HEK293T (cell line): ENCODE measurements at regions not wholly inside any gene's neighbourhood (a gene's known extent, or its start where the extent isn't known, plus 50 kb on each side); places are given as distances from the start of the nearest gene placed in this dataset.

Experiments
- CTCF ChIA-PET: fragments of 350-600 bp; formaldehyde crosslinking; extraction: SDS; loops from one replicate; lab custom pipeline; 2021; ENCODE audit warnings: antibody characterized with exemption, inconsistent platforms; lab: Yijun Ruan, JAX
- POLR2A ChIA-PET: fragments of 350-600 bp; formaldehyde crosslinking; extraction: SDS; loops from one replicate; lab custom pipeline; 2020; ENCODE audit warnings: antibody characterized with exemption, inconsistent platforms; lab: Yijun Ruan, JAX
- DNase-seq: peaks from one replicate; pipeline ENCODE4 v3.0.0; 2012; ENCODE audit warnings: mixed read lengths; ENCODE audit errors: extremely low spot score
- ARNT ChIP-seq: fragments of 450-650 bp; IDR thresholded peaks from 2 replicates; pipeline ENCODE4 v1.6.1; 2017; ENCODE audit warnings: mild to moderate bottlenecking
- BHLHE40 ChIP-seq: fragments of 450-650 bp; IDR thresholded peaks from 2 replicates; pipeline ENCODE4 v1.6.1; 2016; ENCODE audit warnings: mild to moderate bottlenecking, moderate library complexity, borderline replicate concordance
- CTBP1 ChIP-seq: fragments of 450-650 bp; IDR thresholded peaks from 2 replicates; pipeline ENCODE4 v1.6.1; 2016; ENCODE audit warnings: borderline replicate concordance
- ELF4 ChIP-seq: fragments of 450-650 bp; IDR thresholded peaks from 2 replicates; pipeline ENCODE4 v1.6.1; 2017; ENCODE audit warnings: antibody characterized with exemption
- FOXA1 ChIP-seq: fragments of 450-650 bp; IDR thresholded peaks from 2 replicates; pipeline ENCODE4 v1.6.1; 2016; ENCODE audit warnings: mild to moderate bottlenecking
- FOXK2 ChIP-seq: fragments of 450-650 bp; IDR thresholded peaks from 2 replicates; pipeline ENCODE4 v1.6.1; 2016; ENCODE audit warnings: mild to moderate bottlenecking
- FOXM1 ChIP-seq: fragments of 450-650 bp; IDR thresholded peaks from 2 replicates; pipeline ENCODE4 v1.6.1; 2017; ENCODE audit warnings: mild to moderate bottlenecking, borderline replicate concordance
- HDGF ChIP-seq: fragments of 450-650 bp; IDR thresholded peaks from 2 replicates; pipeline ENCODE4 v1.6.1; 2017; ENCODE audit warnings: antibody characterized with exemption, borderline replicate concordance
- L3MBTL2 ChIP-seq: fragments of 450-650 bp; conservative IDR thresholded peaks from 2 replicates; pipeline ENCODE4 v1.6.1; 2016; ENCODE audit warnings: mild to moderate bottlenecking
- LEF1 ChIP-seq: fragments of 450-650 bp; IDR thresholded peaks from 2 replicates; pipeline ENCODE4 v1.6.1; 2017; ENCODE audit warnings: mild to moderate bottlenecking, borderline replicate concordance
- NFRKB ChIP-seq: fragments of 450-650 bp; IDR thresholded peaks from 2 replicates; pipeline ENCODE4 v1.6.1; 2016; ENCODE audit warnings: mild to moderate bottlenecking, moderate library complexity
- SP1 ChIP-seq: fragments of 450-650 bp; IDR thresholded peaks from 2 replicates; pipeline ENCODE4 v1.6.1; 2017
- SUZ12 ChIP-seq: fragments of 450-650 bp; IDR thresholded peaks from 2 replicates; pipeline ENCODE4 v1.6.1; 2016; ENCODE audit warnings: mild to moderate bottlenecking
- TARDBP ChIP-seq: fragments of 450-650 bp; IDR thresholded peaks from 2 replicates; pipeline ENCODE4 v1.6.1; 2016
- ZNF384 ChIP-seq: fragments of 450-650 bp; IDR thresholded peaks from 2 replicates; pipeline ENCODE4 v1.6.1; 2016
- TF ChIP-seq, protein P1 (sequence below): fragments of 450-650 bp; IDR thresholded peaks from 2 replicates; pipeline ENCODE4 v1.6.1; 2016

DNA sequence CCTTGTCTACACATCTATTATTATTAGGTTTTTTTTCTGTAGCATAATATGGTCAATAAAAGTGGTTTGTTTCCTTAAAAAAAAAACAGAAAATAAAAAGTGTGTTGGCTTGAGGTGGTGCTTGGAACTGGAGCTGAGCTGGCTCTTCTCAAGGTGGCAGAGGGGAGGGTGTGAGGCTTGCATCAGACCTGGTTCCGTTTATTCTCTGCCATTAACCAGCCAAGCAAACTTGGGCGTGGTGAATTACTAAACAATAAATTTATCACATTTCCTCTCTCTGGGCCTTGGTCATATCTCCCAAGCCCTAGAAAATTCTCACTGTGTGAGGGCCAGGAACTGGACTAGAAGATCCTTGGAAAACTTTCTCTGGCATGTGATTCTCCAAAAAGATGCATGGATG lies 427.5 kb upstream of the MKI67 start:
- no peak for TF ChIP-seq SP1
- TF ChIP-seq FOXA1, result no peak
- TF ChIP-seq L3MBTL2, result no peak
- TF ChIP-seq FOXK2, result no peak
- TF ChIP-seq CTBP1, result no peak
- TF ChIP-seq FOXM1, result no peak
- TF ChIP-seq, protein P1, sequence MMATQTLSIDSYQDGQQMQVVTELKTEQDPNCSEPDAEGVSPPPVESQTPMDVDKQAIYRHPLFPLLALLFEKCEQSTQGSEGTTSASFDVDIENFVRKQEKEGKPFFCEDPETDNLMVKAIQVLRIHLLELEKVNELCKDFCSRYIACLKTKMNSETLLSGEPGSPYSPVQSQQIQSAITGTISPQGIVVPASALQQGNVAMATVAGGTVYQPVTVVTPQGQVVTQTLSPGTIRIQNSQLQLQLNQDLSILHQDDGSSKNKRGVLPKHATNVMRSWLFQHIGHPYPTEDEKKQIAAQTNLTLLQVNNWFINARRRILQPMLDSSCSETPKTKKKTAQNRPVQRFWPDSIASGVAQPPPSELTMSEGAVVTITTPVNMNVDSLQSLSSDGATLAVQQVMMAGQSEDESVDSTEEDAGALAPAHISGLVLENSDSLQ, result no peak
- no peak for TF ChIP-seq NFRKB
- no peak for TF ChIP-seq ZNF384
- ChIA-PET CTCF (no interaction called here), POLR2A (no interaction called here)
- DNase-seq, result no peak

DNA sequence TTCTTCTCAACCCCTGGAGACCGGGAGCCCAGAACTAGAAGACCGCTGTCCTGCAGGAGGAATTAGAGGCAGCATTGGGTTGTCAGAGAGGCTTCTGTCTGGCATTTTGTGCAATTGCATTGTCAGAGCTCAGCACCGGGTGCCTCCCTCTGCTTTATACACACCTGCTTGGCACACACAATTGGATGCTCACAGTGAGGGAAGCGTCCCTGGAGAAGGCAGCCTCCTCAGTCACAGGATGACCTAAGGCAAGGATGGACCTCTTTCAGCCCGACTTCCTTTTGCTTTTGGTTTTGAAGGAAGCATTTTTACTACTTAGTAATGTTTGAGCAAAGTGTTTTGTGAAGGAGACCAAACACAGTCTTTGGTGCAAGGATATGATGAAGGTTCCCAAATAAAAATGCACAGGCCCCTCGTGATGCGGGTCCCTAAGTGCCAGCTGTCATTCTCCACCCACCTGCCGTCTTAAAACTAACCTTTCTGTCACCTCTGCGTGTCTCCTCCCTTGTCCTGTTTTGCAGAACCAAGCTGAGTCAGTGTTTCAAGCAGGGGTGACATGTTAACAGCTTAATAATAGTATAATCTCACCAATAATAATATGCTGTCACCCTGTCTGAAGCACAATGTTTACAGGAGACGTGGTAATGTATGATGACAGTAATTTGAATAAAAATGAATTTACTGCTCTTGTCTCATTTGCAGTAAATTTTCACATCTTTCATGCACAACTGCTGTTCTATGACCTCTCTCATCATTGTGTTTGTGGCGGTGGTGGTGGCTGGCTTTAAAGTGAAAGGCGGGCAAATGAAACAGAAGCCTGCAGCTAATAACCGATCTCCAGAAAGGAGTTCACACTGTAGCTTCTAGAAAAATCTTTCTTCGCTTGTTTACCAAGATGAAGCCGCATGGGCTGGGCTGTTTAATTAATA lies 430.2 kb upstream of the MKI67 start:
- no peak for DNase-seq
- ChIA-PET CTCF (no interaction called here), POLR2A (no interaction called here)
- no peak for TF ChIP-seq CTBP1
- TF ChIP-seq, protein P1, result no peak
- TF ChIP-seq NFRKB, result no peak
- TF ChIP-seq BHLHE40, result no peak
- TF ChIP-seq HDGF, result no peak
- TF ChIP-seq TARDBP, result no peak
- no peak for TF ChIP-seq ARNT
- no peak for TF ChIP-seq ELF4
- TF ChIP-seq ZNF384, result no peak
- no peak for TF ChIP-seq FOXM1
- TF ChIP-seq SP1, result no peak
- no peak for TF ChIP-seq LEF1
- TF ChIP-seq FOXK2, result no peak
- TF ChIP-seq FOXA1, result no peak
- no peak for TF ChIP-seq SUZ12

DNA sequence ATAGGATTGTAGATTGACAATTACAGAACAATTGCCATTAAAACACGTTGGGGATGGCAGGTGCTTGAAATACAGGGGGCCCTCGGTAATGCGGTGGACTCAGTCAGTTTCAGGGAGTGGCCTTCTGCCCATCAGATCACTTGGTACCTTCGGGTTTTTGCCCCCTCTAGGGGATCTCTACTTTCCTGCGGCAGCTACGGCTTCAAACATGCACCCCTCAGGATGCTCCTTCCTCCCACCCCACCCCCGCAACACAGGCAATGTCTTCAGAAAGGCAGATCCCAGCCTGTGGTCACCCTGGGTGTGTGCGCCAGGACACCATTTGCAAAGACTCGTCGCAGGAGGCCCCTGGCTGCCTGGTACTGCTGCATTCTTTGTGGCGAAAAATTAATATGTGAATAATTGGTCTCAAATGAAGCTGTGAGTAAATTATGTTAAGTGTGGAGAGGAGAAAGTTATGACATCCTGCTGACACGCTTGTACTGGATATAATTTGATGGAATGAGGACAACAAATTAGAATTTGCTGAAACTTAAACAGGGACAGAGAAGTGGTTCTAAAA lies 431.0 kb upstream of the MKI67 start:
- ChIA-PET CTCF (no interaction called here), POLR2A (no interaction called here)
- no peak for TF ChIP-seq HDGF
- TF ChIP-seq LEF1, result no peak
- TF ChIP-seq FOXK2, result no peak
- TF ChIP-seq SP1, result no peak
- no peak for TF ChIP-seq ELF4
- TF ChIP-seq CTBP1, result no peak
- TF ChIP-seq L3MBTL2, result no peak
- no peak for TF ChIP-seq FOXM1
- TF ChIP-seq TARDBP, result no peak
- no peak for DNase-seq

DNA sequence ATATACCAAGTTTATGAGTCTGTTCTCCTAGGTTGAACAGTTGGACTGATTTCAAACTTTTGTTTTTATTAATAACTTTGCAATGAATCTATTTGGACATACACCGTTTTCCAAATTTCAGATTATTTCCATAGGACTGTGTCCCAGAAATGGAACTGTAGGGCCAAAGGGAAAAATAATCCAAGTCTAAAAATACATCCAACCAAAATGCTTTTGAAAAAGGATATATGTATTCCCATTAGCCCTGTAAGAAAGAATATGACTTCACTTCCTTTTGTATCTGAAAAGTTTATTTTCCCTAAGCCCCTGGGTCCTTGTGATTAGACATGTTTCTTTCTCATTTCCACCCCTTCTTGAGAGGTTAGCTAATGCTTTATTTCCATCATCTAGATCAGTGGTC lies 434.2 kb upstream of the MKI67 start:
- no peak for DNase-seq
- POLR2A ChIA-PET, result no interaction called here
- TF ChIP-seq BHLHE40 (no peak), L3MBTL2 (no peak), HDGF (no peak), TARDBP (no peak), FOXK2 (no peak), SP1 (no peak), ARNT (no peak), ZNF384 (no peak), CTBP1 (no peak), ELF4 (no peak), FOXA1 (no peak), NFRKB (no peak), LEF1 (no peak), SUZ12 (no peak)
- TF ChIP-seq, protein P1, result no peak
- CTCF ChIA-PET, result no interaction called here

DNA sequence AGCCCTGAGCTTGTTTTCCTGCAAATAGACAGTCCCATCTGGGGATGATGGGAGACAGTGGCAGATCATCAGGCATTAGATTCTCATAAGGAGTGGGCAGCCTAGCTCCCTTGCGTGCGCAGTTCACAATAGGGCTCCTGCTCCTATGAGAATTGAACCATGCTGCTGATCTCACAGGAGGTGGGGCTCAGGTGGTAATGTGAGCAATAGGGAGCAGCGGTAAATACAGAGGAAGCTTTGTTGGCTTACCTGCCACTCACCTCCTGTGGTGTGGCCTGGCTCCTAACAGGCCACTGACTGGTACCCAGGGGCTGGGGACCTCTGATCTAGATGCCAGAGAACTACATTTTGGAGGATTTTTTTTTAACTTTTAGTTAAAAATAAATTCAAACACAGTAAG lies 434.8 kb upstream of the MKI67 start:
- no peak for TF ChIP-seq FOXM1
- TF ChIP-seq LEF1, result no peak
- no peak for TF ChIP-seq ARNT
- no peak for TF ChIP-seq HDGF
- TF ChIP-seq ZNF384, result no peak
- DNase-seq, result no peak
- CTCF ChIA-PET, result no interaction called here
- POLR2A ChIA-PET, result no interaction called here

DNA sequence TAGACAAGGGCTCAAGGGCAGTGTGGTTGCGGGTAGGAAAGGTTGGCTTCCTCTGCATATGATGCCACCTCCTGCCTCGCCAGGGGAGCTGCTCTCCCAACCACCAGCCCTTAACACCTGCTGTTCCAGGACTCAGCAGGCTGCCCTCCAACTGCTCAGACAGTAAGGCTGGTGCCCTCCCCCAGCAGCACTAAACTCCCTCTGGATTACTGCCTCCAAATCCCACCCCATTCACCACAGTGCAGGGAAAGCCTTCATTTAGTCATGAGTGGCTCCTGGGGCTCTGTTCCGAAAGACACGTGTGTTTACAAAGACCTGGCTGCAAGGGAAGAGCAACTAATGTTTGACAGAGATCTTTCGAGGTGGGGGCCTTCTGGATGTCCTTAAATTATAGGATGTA lies 437.2 kb upstream of the MKI67 start:
- ChIA-PET CTCF (no interaction called here), POLR2A (no interaction called here)
- TF ChIP-seq FOXA1, result no peak
- no peak for TF ChIP-seq BHLHE40
- TF ChIP-seq HDGF, result no peak
- TF ChIP-seq ARNT, result no peak
- no peak for TF ChIP-seq LEF1
- no peak for TF ChIP-seq FOXM1
- TF ChIP-seq TARDBP, result no peak
- no peak for TF ChIP-seq ELF4
- no peak for DNase-seq
